Frontal cortex (tissue), 3 donors: ENCODE measurements at regions not wholly inside any gene's neighbourhood (a gene's known extent, or its start where the extent isn't known, plus 50 kb on each side); places are given as distances from the start of the nearest gene placed in this dataset.

Source experiments
- DNase-seq, 2 donors: peaks; one replicate each; pipeline ENCODE4 v3.0.0; 2012; ENCODE audit warnings: low spot score in 2 of 2
- FAIRE-seq: peaks from 2 replicates; lab custom pipeline; 2012; peaks lifted over from hg19 to GRCh38; lab: Jason Lieb, UNC
- donor health status: control.
- donor health status: control.
- donor health status: control.

DNA sequence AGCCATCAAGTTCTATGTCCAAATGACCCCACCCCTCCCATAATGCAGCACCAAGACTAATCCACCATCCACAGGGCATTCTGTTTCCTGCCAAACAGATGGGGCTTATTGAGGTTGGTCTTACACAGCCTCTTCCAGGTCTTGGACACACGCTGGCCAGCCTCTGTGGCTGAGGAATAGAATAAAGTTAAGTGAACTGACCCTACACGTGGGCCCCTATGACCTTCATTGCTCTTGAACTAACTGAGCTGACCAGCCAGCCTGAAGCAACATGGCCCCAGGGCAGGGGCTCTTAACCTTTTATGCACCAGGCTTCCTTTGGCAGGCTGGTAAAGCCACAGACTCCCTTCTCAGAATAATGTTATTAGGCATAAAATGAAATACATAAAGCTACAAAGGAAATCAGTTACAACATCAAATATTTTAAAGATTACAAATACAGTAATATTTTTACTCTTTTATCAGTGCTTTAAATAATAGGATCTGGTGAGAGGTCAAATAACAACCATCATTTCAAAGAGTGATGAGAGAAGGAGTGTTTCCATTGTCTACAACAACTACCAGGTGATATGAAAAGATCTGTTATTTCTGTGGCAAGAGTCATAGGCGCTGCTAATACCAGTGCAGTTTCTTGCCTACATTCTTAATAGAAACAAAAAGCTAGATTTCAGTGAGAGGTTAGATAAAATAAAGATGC, 192.9 kb upstream of the NUDT4 start:
- FAIRE-seq (no peak), DNase-seq (no peak)

DNA sequence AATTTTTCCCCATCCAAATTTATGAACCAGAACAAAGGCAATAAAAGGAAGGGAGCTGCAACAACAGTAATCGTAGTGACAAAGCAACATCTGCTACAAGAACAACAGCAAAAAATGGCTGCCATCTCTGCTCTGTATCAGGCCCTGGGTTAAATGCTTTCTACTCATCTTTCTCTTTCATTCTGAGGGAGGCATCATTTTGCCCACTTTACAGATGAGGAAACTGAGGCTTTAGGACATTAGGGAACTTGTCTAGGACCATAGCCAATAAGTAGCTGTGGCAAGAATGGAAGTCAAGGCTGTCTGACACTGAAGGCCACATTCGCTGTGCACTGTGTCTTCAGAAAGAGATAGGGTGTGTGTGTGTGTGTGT, 192.4 kb upstream of the NUDT4 start:
- FAIRE-seq = no peak
- DNase-seq = no peak

- FAIRE-seq (no peak), DNase-seq (no peak)
Measured at GRCh38 chr12:93186131-93186530, 191.6 kb upstream of the NUDT4 start.

DNA sequence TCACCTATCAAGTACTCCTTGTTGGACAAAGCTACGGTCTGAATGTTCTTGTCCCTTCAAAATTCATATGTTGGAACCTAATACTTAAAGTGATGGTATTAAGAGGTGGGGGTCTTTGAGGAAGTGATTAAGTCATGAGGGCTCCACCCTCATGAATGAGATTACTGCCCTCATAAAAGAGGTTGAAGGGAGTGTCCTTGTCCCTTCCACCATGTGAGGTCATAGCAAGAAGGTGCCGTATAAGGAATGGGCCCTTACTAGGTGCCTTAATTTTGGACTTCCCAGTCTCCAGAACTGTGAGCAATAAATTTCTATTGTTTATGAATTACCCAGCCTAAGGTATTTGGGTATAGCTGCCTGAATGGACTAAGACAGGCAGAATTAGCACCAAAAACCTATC, 191.1 kb upstream of the NUDT4 start:
- FAIRE-seq = no peak
- DNase-seq = no peak

GRCh38 chr12:93191423-93191822, 186.3 kb upstream of the NUDT4 start:
- DNase-seq (no peak), FAIRE-seq (no peak)

DNA sequence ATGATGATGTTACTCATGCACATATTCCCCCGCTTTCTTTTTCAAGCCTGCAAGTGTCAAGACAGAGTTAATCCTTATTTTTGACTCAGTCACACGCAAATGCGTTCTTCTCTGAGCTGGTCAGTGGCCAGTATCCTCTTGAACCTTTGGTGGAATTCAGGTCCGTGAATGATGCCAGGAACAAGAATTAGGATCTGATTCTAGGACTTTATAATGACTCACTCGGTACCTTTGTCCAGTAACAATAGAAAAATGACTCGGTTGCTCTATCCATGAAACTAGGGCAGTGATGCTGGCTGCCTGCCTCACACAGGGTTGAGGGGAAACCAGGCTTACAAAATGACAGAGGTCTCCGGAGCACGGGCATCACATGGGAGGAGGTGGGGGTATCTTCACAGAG, 185.8 kb upstream of the NUDT4 start:
- no peak for FAIRE-seq
- DNase-seq = no peak

DNA sequence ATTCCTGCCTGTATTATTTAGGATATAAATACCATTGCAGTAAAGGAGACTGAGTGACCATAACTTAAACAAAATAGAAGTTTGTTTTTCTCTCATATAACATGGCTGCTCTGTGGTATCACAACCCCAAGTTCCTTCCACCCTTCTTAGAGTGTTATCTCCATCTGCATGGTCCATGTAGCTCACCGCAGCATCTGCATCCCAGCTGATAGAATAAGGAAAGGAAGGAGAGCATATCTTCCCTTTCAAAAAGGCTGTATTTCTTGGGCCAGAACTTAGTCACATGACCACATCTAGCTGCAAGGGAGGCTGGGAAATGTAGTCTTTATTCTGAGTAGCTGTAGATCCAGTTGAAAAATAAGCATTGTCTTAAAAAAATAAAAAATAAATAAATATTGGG, 184.8 kb upstream of the NUDT4 start:
- no peak for FAIRE-seq
- no peak for DNase-seq

GRCh38 chr12:93195511-93195910, 182.2 kb upstream of the NUDT4 start:
- DNase-seq = no peak

GRCh38 chr12:93197067-93197593, 180.6 kb upstream of the NUDT4 start:
- DNase-seq (no peak), FAIRE-seq (no peak)

More at GRCh38 chr12:93195511-93195910, 182.2 kb upstream of the NUDT4 start:
- FAIRE-seq = no peak

DNA sequence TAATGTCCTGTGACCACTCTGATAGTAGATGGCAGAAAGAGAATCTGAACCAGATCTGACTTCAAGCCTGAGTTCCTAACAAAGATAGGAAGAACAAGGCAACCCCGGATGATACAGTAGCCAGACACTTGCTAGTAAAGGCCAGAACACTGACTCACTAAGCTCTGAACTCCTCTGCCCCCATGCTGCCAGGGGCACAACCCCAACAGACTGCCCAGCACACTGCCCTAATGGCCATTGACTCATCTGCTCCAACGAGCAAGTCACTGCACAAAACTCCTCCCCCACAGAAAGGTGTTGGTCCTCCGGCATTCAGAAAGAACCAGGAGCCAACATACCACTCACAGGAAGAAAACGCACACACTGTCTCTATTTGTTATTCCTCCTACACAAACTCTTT, 179.6 kb upstream of the NUDT4 start:
- FAIRE-seq (no peak), DNase-seq (no peak)

DNA sequence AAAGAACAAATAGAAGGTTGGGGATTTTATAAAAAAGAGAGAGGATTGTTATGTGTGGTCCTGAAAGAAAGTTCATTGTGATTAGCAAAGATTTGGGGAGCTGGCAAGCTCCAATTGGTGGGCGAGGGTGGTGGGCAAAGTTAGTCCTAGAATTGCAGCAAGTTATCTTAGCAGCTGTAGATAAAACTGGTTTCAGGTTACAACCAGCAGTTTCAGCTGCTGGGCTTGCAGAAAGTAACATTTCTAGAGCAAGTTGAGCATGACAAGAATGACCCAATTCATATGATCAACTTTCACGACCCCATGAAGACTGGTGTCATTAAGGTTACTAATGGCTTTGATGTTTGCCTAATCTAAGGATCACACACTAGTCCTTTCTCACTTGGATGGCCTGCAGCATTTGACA, 177.9 kb upstream of the NUDT4 start:
- FAIRE-seq = no peak
- no peak for DNase-seq

GRCh38 chr12:93200291-93200917, 177.3 kb upstream of the NUDT4 start:
- FAIRE-seq = no peak

GRCh38 chr12:93201990-93202389, 175.7 kb upstream of the NUDT4 start:
- FAIRE-seq (no peak), DNase-seq (no peak)

More at GRCh38 chr12:93200291-93200917, 177.3 kb upstream of the NUDT4 start:
- no peak for DNase-seq

GRCh38 chr12:93202688-93203087, 175.0 kb upstream of the NUDT4 start:
- FAIRE-seq = no peak
- DNase-seq = no peak

DNA sequence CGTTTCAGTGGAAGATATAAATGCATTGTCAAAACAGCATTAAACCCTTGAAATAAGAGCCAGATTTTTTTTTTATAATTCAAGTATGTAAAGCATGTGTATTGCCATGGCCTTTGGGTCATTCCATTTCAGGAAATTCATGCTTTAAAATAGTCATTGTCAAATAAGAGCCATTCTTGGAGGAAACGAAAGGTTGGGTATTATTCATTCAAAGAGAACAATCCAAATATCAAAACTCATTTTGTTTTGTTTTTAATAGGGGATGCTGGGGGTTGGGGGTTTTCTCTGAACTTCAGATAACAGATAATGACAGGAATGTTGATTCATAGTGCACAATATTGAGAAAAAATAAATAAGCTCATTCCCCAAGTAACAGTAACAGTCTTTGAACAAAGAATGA, 174.4 kb upstream of the NUDT4 start:
- FAIRE-seq (no peak), DNase-seq (no peak)

GRCh38 chr12:93204896-93205295, 172.8 kb upstream of the NUDT4 start:
- FAIRE-seq = no peak
- DNase-seq = no peak

DNA sequence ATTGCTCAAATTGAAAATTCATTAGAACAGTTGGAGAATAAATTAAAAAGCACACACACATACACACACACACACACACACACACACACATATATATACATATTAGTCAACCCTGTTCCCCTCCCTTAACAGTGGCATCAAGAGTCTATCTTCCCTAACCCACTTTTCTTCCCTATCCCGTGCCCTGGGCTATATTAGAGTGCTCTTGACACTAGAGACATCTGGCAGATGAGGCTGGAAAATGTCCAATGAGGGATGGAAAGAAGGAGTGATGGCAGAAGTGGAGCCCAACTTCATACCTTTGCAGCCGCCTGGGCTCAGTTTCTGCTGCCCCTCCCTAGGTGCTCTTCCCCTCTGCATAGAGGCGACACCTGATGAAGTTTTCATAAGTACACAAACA, 172.4 kb upstream of the NUDT4 start:
- FAIRE-seq (no peak), DNase-seq (no peak)

- FAIRE-seq (no peak), DNase-seq (no peak)
Measured at GRCh38 chr12:93208011-93208410, 169.7 kb upstream of the NUDT4 start.

DNA sequence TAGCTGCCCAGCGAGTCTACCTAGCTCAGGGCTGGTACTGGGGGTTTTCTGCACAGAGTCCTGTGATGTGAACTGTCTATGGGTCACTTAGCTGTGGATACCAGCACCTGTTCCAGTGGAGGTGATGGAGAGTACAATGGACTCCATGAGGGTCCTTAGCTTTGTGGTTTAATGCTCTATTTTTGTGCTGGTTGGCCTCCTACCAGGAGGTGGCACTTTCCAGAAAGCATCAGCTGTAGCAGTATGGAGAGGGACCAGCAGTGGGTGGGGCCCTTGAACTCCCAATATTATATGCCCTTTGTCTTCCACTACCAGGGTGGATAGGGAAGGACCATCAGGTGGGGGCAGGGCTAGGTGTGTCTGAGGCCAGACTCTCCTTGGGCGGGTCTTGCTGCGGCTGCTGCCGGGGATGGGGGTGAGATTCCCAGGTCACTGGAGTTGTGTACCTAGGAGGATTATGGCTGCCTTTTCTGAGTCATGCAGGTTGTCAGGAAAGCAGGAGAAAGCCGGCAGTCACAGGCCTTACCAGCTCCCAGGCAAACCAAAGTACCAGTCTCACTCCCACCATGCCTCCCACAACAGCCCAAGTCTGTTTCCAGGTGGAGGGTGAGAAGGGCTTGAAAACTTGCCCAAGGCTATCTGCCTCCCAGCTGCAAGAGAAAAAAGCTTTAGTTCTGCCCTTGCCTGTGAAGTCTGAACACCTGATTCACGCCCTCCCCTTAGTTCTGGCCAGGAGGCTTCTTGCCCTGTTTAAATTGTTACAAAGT, 163.0 kb upstream of the NUDT4 start:
- FAIRE-seq (no peak), DNase-seq (no peak)

DNA sequence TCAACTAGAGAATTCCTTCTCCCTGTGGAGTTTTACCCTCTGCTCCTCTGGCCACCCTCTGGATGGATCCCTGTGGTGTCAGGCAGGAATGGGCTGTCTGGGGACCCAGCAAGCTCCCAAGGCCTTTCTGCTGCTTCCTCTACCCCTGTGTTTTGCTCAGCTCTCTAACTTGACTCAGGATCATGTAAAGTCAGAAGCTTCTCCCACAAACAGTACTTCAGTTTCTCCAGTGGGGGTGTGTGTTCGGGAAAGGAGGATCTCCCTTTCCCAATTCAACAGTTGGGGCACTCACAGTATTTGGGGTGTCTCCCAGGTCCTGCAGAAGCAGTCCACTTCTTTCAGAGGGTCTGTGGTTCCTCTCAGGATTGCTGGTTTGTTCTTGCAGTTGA, 162.4 kb upstream of the NUDT4 start:
- FAIRE-seq (no peak), DNase-seq (no peak)

DNA sequence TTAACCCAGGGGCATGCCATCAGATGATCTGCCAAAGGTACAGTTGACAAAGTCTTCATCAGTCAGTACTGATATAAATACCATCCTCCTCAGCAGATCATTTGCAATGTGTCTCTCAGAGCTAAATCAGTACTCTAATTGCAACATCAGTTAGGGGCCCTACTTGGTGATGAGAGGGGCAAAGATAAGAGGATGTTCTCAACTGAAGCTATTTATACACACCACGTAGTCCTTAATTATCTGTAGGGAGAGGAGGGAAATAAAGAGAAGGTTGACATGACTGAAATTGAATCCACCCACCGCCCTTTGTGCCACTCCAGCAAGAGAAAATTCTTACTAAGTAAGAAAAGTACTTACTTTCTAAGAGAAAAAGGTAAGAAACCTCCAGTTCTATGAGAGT, 157.8 kb upstream of the NUDT4 start:
- FAIRE-seq (no peak), DNase-seq (no peak)
